Endometrium (tissue), 2 donors: ENCODE measurements at regions not wholly inside any gene's neighbourhood (a gene's known extent, or its start where the extent isn't known, plus 50 kb on each side); places are given as distances from the start of the nearest gene placed in this dataset.
"Not testable (repeated sequence)": the region's sequence is repeated elsewhere in the genome, so short reads cannot be mapped to it uniquely, and the experiment has no call there.

Experiments
- FAIRE-seq: peaks from 2 replicates; lab custom pipeline; 2012; peaks lifted over from hg19 to GRCh38; lab: Jason Lieb, UNC
- donor health status: control.
- donor health status: control.

DNA sequence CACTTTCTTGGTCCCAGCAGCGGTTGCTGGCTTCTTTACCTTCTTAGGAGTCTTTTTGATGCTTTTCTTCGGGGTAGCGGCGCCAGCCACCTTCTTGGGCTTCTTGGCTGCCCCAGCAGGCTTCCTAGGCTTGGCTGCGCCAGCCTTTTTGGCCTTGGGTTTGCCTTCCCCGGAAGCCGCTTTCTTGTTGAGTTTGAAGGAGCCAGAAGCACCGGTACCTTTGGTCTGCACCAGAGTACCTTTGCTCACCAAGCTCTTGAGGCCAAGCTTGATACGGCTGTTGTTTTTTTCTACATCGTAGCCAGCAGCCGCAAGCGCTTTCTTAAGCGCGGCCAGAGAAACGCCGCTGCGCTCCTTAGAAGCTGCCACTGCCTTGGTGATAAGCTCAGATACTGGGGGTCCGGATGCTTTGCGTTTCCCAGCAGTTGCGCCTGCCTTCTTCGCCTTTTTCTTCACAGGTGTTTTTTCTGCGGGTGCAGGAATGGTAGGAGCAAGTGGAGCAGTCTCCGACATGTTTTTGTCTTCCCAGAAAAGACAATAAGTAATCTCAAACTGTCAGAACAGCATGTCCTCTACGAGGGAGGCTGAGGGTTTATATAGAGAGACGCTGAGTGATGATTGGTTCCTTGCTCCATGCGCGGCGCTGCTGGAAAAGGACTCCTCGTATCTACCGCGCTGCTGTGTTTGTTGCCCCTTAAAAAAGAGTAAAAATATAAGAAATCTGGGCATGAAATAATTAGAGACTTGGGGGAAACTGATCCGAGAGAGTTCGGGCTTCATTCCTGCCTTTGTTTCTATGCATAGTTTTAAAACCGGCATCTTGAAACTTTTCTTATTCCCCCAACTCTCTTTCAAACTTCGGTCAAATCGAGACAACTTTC is 130.3 kb upstream of the BTN3A2 start:
- FAIRE-seq = peak; percentile 23

DNA sequence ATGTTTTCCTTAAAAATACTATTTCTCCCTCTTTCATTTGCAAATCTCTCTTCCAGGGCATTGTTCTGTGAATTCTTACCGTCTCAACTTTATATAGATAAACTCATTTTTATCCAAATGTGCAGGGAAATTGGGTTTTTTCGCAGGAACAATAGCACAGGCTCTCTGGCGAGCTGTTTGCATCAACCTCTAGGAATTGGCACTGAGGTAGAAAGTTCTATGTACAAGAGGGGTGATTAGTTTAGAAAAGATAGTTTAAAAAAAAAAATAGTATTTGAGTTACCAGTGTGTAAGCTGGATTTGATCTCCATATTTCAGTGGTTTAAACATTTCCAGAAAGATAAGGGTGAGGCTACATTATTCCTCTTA is 129.7 kb upstream of the BTN3A2 start:
- no peak for FAIRE-seq

DNA sequence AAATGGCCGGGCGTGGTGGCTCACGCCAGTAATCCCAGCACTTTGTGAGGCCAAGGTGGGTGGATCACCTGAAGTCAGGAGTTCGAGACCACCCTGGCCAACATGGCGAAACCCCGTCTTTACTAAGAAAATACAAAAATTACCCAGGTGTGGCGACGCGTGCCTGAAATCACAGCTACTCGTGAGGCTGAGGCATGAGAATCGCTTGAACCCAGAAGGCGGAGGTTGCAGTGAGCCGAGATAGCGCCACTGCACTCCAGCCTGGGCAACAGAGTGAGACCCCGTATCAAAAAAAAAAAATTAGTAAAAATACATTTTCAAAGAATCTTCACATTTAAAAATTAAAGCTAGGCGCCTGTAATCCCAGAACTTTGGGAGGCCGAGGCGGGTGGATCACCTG is 125.6 kb upstream of the BTN3A2 start:
- FAIRE-seq = not testable (repeated sequence)

DNA sequence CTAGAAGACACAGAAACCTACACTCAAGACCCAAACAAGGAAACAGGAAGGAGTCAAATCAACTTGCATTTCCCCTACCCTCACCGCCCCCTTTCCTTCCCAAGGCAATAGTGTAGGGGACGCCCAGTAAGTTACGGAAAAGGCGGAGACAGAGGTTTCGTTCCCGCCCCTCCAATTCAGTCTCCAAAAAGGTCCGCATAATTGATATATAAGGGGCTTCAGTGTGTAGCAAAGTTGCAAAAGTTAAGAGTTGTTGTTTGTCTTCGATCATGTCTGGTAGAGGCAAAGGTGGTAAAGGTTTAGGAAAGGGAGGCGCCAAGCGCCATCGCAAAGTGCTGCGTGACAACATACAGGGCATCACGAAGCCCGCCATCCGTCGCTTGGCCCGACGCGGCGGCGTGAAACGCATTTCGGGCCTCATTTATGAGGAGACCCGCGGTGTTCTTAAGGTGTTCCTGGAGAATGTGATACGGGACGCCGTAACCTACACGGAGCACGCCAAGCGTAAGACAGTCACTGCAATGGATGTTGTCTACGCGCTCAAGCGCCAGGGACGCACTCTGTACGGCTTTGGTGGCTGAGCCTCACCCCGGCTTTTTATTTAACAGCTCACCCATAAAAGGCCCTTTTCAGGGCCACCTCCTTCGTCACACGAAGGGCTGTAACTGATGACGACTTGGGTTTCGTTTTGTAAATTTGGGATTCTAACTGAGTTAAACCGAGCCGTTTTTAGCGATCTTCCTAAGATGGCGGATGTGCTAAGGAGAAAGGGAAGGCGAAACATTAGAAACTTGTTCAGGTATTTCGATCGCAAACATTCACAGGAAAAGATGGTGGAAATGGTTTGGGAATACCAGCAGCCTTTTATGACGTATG is 124.6 kb upstream of the BTN3A2 start:
- peak; percentile 59 for FAIRE-seq

- no peak for FAIRE-seq
These were observed 123.7 kb upstream of the BTN3A2 start for GRCh38 chr6:26241033-26241895.

- no peak for FAIRE-seq
These were observed 121.9 kb upstream of the BTN3A2 start for GRCh38 chr6:26243132-26243531.

GRCh38 chr6:26243752-26244151 is 121.2 kb upstream of the BTN3A2 start:
- FAIRE-seq = no peak

DNA sequence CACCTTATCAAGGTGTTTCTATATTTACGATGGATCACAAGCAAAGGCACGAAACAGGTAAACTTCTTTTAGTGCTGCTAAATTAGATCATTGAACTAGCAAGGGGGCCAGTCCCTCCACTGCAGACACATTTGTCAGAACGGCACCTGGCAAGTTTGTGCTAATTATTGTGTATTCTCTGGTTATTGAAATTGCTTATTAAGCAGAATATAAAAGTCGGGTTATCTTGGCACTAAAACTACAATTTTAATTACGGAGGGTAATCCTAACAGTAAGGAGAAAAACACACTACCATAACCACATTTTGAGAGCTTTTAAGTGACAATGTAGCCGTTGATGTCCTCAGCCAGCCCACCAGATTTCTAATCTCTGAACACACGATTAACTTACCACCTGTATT is 118.9 kb upstream of the BTN3A2 start:
- no peak for FAIRE-seq

- no peak for FAIRE-seq
These were observed 118.4 kb upstream of the BTN3A2 start for GRCh38 chr6:26246553-26246952.

DNA sequence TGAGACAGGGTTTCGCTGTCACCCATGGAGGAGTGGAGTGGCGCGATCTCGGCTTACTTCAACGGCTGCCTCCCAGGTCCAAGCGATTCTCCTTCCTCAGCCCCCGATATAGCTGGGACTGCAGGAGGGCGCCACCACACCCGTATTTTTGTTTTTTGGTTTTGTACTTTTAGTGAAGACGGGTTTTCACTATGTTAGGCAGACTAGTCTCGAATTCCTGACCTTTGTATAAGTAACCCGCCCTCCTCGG is 115.4 kb upstream of the BTN3A2 start:
- FAIRE-seq = no peak

DNA sequence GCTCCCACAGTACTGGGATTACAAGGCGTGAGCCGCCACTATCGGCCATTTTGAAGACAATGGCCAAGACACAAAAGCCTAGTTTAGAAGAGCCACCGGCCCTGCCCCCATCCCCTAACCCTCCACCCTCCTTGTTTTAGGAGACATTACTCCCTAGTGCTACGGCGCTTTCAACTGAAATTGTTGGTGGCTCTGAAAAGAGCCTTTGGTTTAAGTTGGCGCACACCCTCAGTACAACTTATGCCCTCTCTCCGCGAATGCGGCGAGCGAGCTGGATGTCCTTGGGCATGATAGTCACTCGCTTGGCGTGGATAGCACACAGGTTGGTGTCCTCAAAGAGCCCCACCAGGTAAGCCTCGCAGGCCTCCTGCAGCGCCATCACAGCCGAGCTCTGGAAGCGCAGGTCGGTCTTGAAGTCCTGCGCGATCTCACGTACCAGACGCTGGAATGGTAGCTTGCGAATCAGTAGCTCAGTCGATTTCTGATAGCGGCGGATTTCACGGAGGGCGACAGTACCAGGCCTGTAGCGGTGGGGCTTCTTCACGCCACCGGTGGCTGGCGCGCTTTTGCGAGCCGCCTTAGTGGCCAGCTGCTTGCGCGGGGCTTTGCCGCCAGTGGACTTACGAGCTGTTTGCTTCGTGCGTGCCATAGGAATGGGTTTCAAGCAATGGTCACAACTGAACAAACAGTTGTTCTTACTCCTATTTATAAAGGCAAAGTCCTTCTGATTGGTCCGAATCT is 114.9 kb upstream of the BTN3A2 start:
- FAIRE-seq = no peak

DNA sequence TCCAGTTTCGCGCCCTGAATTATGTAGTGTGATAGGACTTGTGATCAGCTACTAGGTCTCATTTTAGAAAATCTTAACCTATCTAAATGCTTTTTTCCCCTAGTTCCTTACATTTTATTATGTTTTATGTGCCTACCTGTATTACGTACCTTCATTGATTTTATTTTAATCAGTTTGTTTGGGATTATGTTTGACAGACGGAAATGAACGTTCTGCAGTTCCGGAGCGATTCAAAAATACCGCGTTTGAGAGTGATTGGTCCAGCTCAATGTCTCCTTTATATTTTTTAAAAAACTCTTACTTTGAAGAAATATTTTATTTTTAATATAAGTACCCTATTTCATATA is 114.3 kb upstream of the BTN3A2 start:
- peak; percentile 31 for FAIRE-seq

GRCh38 chr6:26251354-26252076 is 113.5 kb upstream of the BTN3A2 start:
- peak; percentile 33 for FAIRE-seq

GRCh38 chr6:26252077-26252472 is 112.9 kb upstream of the BTN3A2 start:
- no peak for FAIRE-seq

- no peak for FAIRE-seq
These were observed 110.3 kb upstream of the BTN3A2 start for GRCh38 chr6:26254724-26255123.

DNA sequence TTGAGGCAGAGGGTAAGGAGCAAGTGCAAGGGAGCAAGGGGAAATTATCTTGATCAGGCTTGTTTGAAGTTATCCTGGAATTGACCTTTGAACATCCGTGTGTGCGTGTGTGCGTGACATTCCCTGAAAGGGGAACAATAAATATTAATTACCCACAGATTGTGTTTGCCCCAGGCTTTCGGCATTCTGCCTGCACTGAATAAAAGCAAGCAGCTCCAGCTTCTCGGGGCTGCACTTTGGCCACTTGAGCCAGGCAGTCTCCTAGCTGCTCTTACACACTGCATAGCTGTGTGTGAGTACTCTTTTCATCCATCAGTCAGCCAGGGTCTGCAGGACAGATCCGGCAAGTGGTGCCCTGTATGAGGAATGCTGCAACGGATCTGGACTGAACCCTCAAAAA is 107.7 kb upstream of the BTN3A2 start:
- no peak for FAIRE-seq

DNA sequence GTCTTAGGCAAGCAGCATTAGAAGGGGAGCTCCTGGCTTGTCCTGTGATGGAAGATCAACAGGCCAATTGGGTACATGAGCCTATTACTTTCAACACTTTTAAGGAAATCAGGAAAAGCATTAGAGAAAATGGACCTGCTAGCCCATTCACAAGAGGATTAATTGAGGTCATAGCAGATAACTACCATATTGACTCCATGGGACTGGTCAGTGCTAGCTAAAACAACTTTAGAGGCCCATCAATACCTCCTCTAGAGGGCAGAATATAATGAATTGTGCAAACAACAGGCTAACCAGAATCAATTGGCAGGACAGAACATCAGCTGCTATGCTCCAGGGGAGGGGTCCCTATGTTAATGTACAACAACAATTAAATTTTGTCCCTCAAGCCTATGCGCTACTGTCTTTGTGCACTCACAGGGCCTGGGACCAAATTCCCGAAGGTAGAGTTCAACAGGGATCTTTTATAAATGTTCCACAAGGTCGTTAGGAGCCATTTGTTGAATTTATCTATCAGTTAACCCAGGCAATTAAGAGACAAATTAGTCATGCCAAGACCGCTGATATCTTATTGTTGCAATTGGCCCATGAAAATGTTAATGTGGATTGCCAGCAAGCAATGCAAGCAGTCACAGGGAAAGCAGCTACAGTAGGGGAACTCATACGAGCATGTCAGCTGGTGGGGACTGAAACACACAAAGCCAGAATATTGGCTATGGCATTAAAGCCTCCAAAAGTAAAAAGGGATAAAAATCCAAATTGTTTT is 106.6 kb upstream of the BTN3A2 start:
- FAIRE-seq = no peak

GRCh38 chr6:26260110-26260637 is 104.8 kb upstream of the BTN3A2 start:
- no peak for FAIRE-seq

DNA sequence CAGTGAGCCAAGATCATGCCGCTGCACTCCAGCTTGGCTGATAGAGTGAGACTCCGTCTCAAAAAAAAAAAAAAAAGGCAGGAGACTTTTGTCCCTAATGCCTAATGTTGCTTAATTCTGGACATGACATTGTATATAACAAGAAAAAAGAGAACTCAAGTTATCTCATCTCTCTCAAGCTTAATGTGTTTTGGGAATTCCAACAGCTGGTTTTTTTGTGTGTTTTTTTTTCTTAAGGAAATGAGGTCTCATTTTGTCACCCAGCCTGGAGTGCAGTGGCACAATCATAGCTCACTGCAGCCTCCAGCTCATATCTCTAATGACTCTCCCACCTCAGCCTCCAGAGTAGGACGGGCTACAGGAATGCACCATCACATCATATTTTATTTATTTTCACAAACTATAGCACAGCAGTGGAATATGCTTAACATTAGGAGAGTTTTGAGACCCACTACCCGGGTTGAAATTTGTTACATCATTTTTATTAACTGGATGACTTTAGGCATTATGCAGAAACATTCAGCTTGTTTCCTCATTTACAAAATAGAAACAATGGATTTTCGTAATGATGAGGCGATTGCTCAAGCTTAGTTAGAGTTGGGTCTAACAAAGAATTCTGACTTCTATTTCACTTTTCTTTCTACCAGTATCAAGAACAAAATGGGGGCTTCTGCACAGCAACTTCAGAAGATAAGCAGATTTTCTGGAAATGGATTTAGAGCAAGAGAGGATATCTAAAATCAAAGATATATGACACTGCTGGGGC is 104.1 kb upstream of the BTN3A2 start:
- FAIRE-seq = no peak

GRCh38 chr6:26264547-26264946 is 100.5 kb upstream of the BTN3A2 start:
- no peak for FAIRE-seq
